ENCODE measurements at regions not wholly inside any gene's neighbourhood (a gene's known extent, or its start where the extent isn't known, plus 50 kb on each side); places are given as distances from the start of the nearest gene placed in this dataset.

DNA sequence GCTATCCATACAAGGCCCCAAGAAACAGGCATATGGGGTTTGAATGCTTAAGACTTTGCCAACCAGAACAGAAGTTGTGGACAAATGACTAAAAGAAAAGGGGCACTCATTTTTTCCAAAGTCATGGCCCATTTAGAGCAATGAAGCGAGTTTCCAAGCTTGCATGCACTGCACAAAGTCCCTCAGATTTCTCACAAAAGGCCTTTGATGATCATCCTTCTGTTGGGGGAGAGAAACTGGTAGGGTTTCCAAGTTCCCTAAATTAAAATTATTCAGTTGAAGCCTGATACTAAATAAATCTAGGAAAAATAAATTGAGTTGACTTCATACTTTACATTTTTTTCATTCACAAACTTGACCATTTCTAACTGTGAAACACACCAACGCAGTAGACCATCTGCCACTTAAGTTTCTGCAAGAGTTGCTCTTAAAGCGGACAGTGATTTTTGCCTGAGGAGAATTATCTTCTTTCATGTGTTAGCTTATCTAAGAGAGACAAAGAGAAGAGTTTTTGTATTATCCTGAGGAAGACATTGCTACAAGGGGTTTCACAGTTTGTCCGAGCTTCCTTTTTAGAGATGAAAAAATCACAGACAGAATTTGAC, 139.2 kb downstream of the SEC16B start:
- Histone ChIP-seq H3F3A (ENCODE audit: control insufficient read depth, insufficient read depth) (no peaks in the 10 kb centered on the region), H3K27me3 (ENCODE audit: control insufficient read depth, low read length) (no peaks in the 10 kb centered on the region), H3K27ac (ENCODE audit: low read depth, low read length) (no peak overlapping the region), H3K9me3 (ENCODE audit: control insufficient read depth, insufficient read depth, low read length) (no peaks in the 10 kb centered on the region), H3K36me3 (ENCODE audit: control insufficient read depth, low read length) (no peaks in the 10 kb centered on the region), H3K4me1 (ENCODE audit: control insufficient read depth, low read length) (no peaks in the 10 kb centered on the region), H3K4me2 (ENCODE audit: low read length) (no peak overlapping the region), H3K4me3 (ENCODE audit: low read length) (no peak overlapping the region), H4K20me1 (ENCODE audit: control insufficient read depth, insufficient read depth, low read depth, low read length) (no peaks in the 10 kb centered on the region), H3K9me2 (replicated peaks; ENCODE audit: control insufficient read depth, low read length) (no peaks in the 10 kb centered on the region), H3K79me2 (ENCODE audit: control insufficient read depth, low read length) (no peaks in the 10 kb centered on the region)
- TF ChIP-seq CTCF (IDR thresholded peaks at IDR 0.05; ENCODE audit: low read depth, low read length, poor library complexity, severe bottlenecking), result no peak
- TF ChIP-seq EZH2phosphoT487 (IDR thresholded peaks at IDR 0.05; ENCODE audit: borderline replicate concordance, low read length), result no peak

GRCh38 chr1:177825276-177825901, 144.5 kb downstream of the SEC16B start:
- Histone ChIP-seq H3K36me3 (ENCODE audit: control insufficient read depth, low read length) (no peaks in the 10 kb centered on the region), H3K27ac (ENCODE audit: low read depth, low read length) (no peak overlapping the region), H3K9me3 (ENCODE audit: control insufficient read depth, insufficient read depth, low read length) (no peaks in the 10 kb centered on the region), H3K9me2 (replicated peaks; ENCODE audit: control insufficient read depth, low read length) (no peaks in the 10 kb centered on the region), H3K4me1 (ENCODE audit: control insufficient read depth, low read length) (no peaks in the 10 kb centered on the region), H3K4me3 (ENCODE audit: low read length) (no peak overlapping the region), H3K27me3 (ENCODE audit: control insufficient read depth, low read length) (no peaks in the 10 kb centered on the region), H3K4me2 (ENCODE audit: low read length) (no peak overlapping the region), H4K20me1 (ENCODE audit: control insufficient read depth, insufficient read depth, low read depth, low read length) (no peaks in the 10 kb centered on the region), H3K79me2 (ENCODE audit: control insufficient read depth, low read length) (no peaks in the 10 kb centered on the region), H3F3A (ENCODE audit: control insufficient read depth, insufficient read depth) (no peaks in the 10 kb centered on the region)
- TF ChIP-seq CTCF (IDR thresholded peaks at IDR 0.05; ENCODE audit: low read depth, low read length, poor library complexity, severe bottlenecking) (no peak), EZH2phosphoT487 (IDR thresholded peaks at IDR 0.05; ENCODE audit: borderline replicate concordance, low read length) (no peak)

DNA sequence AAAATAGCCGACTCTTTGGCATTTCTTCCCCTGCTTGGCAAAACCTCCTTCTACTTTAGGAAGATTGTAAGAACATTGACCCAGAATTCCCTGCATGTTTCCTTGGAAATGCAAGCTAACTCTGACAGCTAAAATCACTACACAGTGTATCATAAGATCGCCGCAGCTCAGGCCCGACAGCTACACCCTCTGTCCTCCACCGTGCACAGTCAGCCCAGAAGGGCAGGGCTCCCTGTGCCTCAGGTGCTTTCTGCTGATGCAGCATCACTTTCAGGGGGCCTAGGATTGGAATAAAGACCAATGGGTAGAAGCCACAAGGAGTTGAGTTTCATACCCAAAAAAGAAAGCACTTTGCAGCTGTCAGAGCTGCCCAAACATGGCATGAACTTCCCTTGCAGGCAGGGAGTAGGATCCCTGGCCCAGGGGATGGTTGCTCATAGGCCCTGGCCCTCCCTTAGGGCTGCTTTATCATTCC, 145.3 kb downstream of the SEC16B start:
- Histone ChIP-seq H3K79me2 (ENCODE audit: control insufficient read depth, low read length) (no peaks in the 10 kb centered on the region), H3K27ac (ENCODE audit: low read depth, low read length) (no peak overlapping the region), H3K27me3 (ENCODE audit: control insufficient read depth, low read length) (no peaks in the 10 kb centered on the region), H3F3A (ENCODE audit: control insufficient read depth, insufficient read depth) (no peaks in the 10 kb centered on the region), H3K4me2 (ENCODE audit: low read length) (no peak overlapping the region), H3K4me1 (ENCODE audit: control insufficient read depth, low read length) (no peaks in the 10 kb centered on the region), H3K9me3 (ENCODE audit: control insufficient read depth, insufficient read depth, low read length) (no peaks in the 10 kb centered on the region), H4K20me1 (ENCODE audit: control insufficient read depth, insufficient read depth, low read depth, low read length) (no peaks in the 10 kb centered on the region), H3K9me2 (replicated peaks; ENCODE audit: control insufficient read depth, low read length) (no peaks in the 10 kb centered on the region), H3K4me3 (ENCODE audit: low read length) (no peak overlapping the region), H3K36me3 (ENCODE audit: control insufficient read depth, low read length) (no peaks in the 10 kb centered on the region)
- no peak for TF ChIP-seq CTCF (IDR thresholded peaks at IDR 0.05; ENCODE audit: low read depth, low read length, poor library complexity, severe bottlenecking)
- no peak for TF ChIP-seq EZH2phosphoT487 (IDR thresholded peaks at IDR 0.05; ENCODE audit: borderline replicate concordance, low read length)

Measured in DOHH2 (cell line).